COLO668 (cell line): ENCODE measurements at regions not wholly inside any gene's neighbourhood (a gene's known extent, or its start where the extent isn't known, plus 50 kb on each side); places are given as distances from the start of the nearest gene placed in this dataset.

Source experiments
- DNase-seq: peaks from one replicate; lab custom pipeline; 2025; ENCODE audit not compliant: unreplicated experiment; lab: John Stamatoyannopoulos, UW

GRCh38 chr4:108567831-108568230 is 52.5 kb upstream of the RPL34 start:
- no peak for DNase-seq

GRCh38 chr4:108561116-108561515 is 59.3 kb upstream of the RPL34 start:
- DNase-seq = no peak

GRCh38 chr4:108560616-108561015 is 59.8 kb upstream of the RPL34 start:
- no peak for DNase-seq

GRCh38 chr4:108559911-108560310 is 60.5 kb upstream of the RPL34 start:
- DNase-seq = no peak

- DNase-seq = no peak
These were observed 61.1 kb upstream of the RPL34 start for GRCh38 chr4:108559068-108559793.

- no peak for DNase-seq
These were observed 63.7 kb upstream of the RPL34 start for GRCh38 chr4:108556588-108557200.

GRCh38 chr4:108556166-108556565 is 64.2 kb upstream of the RPL34 start:
- no peak for DNase-seq

- no peak for DNase-seq
These were observed 64.7 kb upstream of the RPL34 start for GRCh38 chr4:108555701-108556100.

- DNase-seq = no peak
These were observed 72.7 kb upstream of the RPL34 start for GRCh38 chr4:108547682-108548081.

GRCh38 chr4:108546728-108547127 is 73.6 kb upstream of the RPL34 start:
- no peak for DNase-seq

GRCh38 chr4:108544481-108544880 is 75.9 kb upstream of the RPL34 start:
- DNase-seq = no peak

- no peak for DNase-seq
These were observed 76.9 kb upstream of the RPL34 start for GRCh38 chr4:108543359-108543968.

GRCh38 chr4:108540536-108540935 is 79.8 kb upstream of the RPL34 start:
- DNase-seq = no peak

- DNase-seq = no peak
These were observed 83.8 kb upstream of the RPL34 start for GRCh38 chr4:108536577-108536976.

- no peak for DNase-seq
These were observed 84.6 kb upstream of the RPL34 start for GRCh38 chr4:108535757-108536156.

- no peak for DNase-seq
These were observed 86.5 kb upstream of the RPL34 start for GRCh38 chr4:108533876-108534275.

- DNase-seq = no peak
These were observed 87.0 kb upstream of the RPL34 start for GRCh38 chr4:108533245-108533844.

GRCh38 chr4:108532738-108533137 is 87.6 kb upstream of the RPL34 start:
- DNase-seq = no peak

GRCh38 chr4:108532187-108532586 is 88.2 kb upstream of the RPL34 start:
- no peak for DNase-seq

- DNase-seq = no peak
These were observed 88.9 kb upstream of the RPL34 start for GRCh38 chr4:108531461-108531860.

GRCh38 chr4:108529984-108530905 is 90.1 kb upstream of the RPL34 start:
- DNase-seq = no peak
